GM19452 (cell line): ENCODE measurements at regions not wholly inside any gene's neighbourhood (a gene's known extent, or its start where the extent isn't known, plus 50 kb on each side); places are given as distances from the start of the nearest gene placed in this dataset.
"Not testable (repeated sequence)": the region's sequence is repeated elsewhere in the genome, so short reads cannot be mapped to it uniquely, and the experiment has no call there.

Experiments used
- ATAC-seq: cut with Tn5 transposase; IDR thresholded peaks from one replicate; pipeline ENCODE4 v1.9.1; 2021; ENCODE audit not compliant: unreplicated experiment

DNA sequence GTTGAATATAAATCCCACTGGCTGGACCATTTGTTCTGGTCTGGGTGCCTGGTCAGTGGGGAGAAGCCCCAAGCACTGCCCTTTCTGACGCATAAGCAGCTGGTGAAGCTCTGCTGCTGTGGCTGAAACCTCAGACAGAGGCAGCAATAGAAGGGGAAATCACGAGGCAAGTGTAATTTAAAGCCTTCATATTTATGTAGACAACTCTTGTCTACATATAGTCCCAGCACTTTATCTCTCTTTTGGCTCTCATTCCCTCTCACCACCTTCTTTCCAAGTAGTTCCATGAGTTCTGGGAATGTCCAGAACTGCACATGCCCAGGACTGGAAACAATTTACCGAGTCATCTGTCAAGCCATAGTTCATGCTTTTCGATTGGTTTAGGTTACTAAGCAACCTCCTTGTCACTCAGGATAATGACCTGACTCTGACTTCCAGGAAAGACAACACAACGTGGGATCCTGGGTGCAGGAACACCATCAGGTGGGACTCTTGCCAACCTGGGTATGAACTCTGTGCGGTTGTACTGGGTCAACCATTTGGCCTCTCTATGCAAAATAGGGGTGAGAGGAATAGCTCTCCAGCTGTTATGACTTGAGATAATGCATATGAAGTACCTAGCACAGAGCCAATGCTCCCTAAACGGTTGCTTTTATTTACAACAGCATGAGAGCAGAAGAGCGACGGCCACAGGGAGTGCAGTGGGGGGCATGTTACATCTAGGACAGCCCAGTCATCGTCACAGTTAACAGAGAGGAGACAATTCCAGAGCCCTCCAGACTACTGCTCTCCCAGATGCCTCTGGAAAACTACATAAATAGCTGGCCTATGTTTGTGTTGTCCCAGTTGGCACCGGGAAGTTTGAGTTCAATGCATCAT, 321.9 kb downstream of the FOXO1 start:
- ATAC-seq: peak; percentile 68

DNA sequence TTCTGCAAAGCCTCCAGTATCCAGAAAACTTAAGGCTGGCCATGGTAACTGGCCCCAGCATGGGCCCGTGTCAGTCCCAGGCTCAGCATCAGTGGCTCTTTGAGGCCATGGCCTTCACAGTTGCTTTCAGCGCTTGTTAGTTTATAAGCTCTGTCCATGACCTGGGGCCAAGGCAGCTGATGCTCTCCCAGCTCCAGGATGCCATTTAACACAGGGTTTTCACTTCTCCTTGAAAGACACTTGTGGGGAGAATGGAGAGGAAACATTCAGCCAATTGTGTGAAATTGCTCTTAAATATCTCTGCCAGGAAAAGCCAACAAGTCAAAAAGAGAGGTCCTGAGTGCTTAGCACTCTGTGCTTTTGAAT, 321.3 kb downstream of the FOXO1 start:
- ATAC-seq: no peak

DNA sequence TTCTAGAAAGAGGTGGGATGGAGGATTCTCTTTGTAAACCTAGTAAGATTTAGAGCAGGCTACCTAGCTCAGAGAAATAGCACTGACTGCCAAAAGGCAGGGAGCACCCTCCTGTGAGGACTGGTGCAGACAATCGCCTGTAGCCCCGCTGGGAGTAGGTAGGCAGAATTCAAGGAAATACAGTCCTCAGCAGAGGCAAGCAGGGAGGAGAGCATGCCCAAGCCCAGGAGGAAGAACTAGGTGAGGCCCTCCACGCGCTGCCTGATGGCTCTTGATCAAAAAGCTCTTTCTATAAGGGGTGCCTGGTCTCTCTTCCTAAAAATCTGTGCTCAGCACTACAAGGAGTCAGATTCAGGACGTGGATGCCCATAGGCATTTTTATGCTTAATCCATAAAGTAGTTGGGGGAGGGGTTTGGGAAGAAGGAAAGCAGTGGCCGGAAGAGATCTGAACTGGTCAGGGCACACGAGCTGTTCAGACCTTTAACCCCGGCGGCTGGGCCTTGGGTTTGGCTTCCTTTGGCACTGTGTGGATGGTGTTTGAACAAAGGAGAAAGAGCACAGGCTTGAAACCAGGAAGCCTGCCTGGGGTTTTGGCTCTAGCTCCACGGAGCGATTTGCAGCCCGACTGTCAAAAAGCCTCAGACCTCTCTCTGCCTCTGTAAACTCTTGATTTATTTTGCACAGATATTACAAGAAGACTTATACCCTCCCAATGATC, 320.6 kb downstream of the FOXO1 start:
- no peak for ATAC-seq

DNA sequence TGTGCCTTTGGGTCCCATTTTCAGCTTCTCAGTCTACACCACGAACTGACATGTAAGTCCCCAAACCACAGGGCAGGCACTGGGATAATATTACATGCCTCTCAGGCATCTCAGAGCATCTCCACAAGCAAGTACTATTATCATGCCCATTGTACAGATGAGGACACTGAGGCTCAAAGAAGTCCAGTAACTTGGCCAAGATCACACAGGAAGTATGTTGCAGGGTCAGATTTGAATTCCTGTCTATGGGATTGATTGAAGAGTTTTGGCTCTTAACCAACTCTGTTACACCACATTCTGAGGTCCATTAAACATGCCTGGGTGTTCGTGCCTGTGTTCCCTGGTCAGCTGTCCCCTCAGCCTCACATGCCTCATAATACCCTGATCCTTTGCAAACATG, 319.8 kb downstream of the FOXO1 start:
- no peak for ATAC-seq

DNA sequence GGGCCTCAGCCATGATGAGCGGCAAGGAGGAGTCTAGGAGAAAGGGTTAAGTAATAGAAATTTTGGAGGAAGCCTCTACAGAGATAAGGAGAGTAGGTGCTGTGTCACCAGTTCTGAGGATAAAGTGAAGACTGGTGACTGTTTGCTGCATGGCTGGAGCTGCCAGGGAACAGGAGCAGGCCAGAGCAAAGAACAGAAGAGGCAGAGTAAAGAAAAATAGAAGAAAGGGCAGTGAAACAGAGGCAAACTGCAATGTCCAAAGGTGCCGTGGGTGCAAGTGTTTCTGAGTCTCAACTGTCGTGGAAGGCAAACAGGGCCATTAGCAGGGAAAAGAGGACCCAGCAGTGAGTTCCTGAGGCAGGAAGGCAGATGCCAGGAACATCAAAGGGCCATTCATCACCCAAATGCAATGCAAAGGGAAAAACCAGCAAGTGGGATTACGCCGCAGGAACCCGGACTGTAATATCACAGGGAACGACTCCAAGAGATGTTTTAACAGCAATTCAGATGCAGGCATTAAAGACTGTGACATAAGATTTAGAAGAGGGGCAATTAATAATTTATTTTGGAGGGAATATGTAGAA, 318.3 kb downstream of the FOXO1 start:
- ATAC-seq: no peak

DNA sequence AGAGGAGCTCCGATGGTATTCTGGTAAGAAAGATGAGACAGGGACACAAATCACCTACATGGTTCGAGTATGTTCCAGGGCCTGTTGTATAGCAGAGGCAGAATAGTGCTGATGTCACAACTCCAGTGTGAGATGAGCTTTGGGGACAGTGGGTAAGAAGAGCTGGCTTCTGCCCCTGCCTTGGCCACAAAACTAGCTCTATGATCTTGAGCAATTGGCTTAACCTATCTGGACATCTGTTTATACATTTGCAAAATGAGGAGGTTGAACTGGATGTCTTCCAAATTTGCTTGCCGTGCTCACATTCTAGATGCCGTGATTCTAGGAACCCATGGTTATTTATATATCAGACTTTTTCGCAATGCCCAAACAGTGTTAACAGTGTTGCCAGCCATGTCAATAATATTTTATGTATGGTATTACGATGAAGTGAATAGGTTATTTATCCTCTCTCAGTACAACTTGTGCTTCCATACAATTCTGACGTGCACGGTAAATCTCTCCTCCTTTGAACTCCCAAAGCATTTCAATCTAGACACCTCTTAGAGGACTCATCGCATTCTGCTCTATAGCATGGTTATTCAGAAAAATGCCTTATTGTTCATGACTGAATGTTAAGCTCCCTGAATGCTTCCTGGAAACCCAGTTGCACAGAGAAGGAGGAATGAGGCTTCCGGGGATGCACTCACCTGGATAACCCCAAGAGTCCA, 316.0 kb downstream of the FOXO1 start:
- ATAC-seq: no peak

DNA sequence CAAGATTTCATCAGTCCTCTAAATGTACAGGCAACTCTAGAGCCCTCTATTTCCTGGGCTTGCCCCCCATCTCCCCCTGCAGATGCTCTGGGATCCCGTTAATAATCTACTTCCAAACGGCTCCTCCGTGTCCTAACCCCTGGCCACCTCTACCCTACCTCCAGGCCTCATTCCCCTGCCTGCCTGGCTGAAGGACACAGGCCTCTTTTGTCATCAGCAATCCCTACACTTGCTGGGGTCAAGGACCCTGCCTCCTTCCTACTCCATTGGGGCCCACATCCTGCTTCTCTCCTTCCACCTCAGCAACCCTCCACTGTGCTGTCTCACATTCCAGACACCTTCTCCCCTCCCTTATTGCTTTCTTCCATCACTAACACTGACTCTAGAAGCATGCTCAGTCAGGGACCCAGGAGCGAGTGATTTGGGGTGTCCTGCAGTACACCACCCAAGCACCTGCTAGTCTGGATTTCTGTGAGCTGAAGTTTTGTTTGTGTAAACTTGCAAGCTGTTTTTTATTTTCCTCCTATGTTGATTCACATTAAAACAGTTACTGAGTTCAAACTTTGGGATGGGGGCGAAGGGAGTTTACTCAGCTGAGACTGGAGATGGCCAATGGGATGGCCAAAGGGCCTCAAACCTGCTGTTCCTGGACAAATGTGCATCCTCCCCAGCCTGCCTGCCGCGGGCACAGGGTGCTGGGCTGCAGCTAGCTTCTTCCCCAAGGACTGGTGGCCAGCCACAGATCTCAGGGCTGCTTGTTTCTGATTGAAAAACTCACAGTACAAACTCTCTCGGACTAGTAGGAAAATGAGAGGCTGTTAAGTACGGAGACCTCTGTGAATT, 314.7 kb downstream of the FOXO1 start:
- ATAC-seq: no peak

DNA sequence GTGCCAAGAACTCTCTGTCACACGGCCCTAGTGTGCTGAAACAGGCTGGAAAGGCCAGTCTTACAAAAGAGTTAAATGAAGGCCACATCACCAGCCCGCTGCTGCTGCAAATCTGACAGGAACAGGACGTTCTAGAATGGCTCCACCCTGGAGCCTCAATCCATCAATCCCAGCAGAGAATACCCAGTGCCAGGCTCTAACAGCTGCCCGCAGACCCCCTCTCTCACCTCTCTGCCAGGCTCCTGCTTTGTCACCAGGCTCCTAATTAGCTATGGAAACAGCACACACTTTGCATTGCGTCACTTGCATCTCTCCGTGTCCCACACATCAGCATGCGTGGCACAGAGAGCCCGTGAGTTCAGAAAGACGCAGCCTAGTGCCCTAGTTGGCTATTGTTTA, 314.1 kb downstream of the FOXO1 start:
- ATAC-seq: no peak

DNA sequence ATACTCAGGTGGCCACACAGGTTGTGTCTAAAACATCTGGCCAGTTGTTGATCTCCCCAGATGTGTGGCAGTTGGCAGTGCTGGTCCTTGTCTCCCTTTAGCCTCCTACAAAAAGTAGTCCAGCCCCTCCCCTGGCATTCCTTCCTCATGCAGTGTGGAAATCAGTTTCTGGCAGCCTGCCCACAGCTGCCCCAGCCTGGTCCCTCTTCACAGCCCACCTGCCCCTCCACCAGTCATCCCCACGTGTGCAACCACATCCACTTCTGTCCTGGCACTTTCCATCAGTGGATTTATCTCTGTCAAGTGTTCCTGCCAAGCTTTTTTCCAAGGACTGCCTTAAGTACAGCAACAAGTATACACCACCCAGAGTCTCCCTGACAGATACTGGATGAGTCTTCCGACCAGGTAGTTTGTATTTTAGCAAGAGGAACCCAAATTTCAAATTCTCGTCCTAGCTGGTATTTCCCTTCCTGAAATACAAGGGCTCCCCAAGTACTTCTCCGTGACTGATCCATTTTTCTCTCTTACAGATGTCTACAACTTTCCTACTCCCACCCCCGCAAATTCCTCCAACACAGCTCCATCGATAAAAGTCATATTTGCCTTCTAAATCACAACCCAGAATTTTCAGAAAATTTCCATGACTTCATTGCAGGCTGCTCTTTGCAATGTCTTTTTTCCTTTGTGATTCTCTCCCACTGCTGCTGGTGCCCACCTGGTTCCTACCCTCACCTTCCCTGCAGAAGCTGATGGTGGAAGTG, 313.5 kb downstream of the FOXO1 start:
- no peak for ATAC-seq

DNA sequence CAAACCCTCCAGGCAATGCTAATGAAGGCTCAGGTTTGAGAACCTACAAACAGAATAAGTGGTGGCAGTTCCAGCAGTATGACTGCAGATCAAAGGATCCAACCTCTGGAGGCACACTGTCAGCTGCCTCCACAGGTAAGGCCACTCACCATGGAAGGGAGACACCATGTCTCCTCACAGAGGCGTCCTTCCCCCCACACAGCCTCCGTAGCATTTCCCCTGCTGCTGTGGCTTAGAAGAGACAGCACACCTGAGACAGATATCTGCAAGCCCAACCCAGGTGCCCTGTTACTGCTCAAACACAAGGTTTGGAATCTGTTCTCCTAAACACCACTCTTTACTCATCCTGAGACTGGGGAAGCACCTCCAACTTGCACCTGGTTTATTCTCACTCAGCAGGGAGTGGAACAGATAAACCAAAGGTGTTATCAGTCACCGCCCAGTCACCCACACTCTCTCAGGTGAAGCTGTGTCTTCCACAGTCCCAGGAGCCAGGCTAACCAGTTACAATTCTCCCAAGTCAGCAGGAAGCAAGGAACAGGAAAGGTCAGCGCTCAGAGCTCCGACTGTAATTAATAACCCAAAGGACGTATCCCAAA, 311.2 kb downstream of the FOXO1 start:
- no peak for ATAC-seq

DNA sequence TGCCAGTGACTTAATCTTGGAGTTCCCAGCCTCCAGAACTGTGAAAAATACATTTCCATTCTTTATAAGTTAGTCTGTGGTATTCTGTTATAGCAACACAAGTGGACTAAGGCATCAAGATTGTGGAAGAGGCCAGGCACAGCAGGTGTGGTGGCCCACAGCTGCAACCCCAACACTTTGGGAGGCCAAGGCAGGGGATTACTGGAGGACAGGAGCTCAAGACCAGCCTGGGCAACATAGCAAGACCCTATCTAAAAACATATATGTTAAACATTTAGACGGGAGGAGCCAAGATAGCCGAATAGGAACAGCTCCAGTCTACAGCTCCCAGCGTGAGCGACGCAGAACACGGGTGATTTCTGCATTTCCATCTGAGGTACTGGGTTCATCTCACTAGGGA, 310.4 kb downstream of the FOXO1 start:
- ATAC-seq: no peak

DNA sequence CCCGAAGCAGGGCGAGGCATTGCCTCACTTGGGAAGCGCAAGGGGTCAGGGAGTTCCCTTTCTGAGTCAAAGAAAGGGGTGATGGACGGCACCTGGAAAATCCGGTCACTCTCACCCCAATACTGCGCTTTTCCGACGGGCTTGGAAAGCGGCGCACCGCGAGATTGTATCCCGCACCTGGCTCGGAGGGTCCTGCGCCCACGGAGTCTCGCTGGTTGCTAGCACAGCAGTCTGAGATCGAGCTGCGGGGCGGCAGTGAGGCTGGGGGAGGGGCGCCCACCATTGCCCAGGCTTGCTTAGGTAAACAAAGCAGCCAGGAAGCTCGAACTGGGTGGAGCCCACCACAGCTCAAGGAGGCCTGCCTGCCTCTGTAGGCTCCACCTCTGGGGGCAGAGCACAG, 310.0 kb downstream of the FOXO1 start:
- ATAC-seq: not testable (repeated sequence)

DNA sequence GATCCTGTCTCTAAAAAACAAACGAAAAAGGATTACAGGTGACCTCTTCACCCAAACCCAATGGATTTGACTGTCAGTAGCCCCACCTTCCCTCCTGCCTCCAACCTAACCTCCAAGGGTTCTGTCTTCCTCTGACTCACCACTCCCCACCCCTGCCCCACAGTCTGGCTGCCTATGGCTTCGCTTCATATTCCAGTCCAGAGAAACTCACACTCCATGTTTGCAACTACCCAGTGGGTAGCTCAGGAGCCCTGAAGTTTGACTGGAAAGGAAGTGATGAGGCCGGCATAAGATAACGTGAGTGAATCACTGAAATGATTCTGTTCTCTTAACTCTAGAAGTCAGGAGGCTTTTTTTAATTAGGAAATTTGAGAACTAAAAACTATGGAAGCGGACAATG, 303.9 kb downstream of the FOXO1 start:
- no peak for ATAC-seq

DNA sequence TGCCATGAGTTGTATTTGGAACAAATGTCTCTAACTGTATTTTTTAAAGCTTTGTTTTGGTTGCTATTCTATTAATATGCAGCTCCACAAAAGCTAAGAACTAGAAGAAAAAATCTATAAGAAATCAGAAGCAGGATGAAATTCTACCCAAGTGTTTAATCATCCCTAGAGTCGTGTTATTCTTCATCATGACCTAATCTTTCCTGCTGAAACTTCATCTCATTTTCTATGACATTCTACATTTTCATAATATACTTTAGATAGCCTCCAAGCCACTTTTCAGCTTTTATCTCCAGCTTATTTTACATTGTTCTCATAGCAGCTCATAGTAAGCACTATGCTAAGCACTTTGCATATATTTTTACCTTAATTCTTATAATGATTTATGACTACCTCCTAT, 302.8 kb downstream of the FOXO1 start:
- no peak for ATAC-seq

DNA sequence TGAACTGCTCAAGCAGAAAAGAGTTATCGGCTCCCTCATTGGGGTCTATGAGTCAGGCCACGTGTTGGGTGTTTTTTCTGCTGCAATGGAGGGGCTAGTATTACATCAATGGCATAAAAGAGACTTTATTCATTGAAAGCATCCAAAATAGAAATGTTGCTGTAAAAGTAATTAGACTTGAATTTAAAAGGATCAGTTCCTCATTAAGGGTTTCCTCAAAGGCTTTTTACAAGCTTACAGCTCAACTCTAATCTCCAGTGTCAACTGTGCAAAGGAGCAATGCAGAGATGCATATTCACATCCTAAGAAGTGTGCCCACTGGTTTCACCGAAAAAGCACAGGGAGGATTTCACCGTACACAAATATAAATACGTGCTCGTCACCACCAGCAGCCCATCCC, 300.3 kb downstream of the FOXO1 start:
- ATAC-seq: no peak

DNA sequence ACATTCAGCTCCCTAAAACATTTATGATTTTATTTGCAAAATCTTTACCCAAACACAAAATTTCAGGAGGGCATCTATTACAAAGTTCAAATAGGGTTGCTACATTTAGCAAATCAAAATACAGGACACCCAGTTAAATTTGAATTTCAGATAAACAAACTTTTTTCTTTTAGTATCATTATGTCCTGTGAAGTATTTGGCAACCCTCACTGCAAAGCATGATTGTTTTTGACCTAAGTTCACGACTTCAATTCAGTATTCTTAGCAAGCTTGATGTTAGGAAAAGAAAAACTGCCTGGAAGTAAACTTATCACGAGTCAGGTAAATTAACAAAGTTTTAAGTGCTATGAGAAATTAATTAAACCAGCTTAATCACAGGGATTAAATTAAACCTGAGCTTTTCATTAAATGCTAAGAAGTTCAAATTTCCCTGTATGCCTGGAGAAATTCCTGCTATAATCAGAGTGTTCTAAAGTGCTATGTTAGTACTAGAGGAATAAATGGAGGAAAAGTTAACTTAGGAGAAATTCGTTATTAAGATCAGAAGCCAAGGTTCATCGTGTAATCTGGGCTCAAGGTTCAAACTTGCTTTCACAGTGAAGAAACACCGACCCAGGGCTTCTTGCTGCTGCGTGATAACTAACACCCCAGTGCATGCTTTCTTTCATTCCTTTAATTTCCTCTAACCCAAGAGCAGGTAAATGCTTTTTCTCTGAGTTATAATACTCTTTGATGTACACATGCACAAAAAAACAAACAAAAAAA, 298.1 kb downstream of the FOXO1 start:
- no peak for ATAC-seq

DNA sequence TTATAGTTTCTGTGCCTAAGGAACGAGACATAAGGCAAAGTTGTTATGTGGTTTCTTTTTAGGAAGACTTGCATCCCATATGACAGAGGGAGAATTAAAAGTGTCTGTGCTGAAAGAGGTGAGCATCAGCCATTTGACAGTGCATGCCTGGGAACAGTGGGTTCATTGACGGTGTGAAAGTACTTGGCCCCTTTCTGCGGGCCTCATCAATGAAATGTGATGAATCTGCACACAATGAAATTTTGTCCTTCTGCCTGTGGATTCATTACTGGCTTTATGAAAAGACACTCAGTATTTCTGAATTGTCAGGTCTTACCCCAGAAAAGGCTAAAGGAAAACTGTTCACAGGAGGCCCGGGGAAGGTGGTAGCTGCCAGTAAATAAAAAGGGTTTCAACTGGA, 295.8 kb downstream of the FOXO1 start:
- ATAC-seq: no peak

DNA sequence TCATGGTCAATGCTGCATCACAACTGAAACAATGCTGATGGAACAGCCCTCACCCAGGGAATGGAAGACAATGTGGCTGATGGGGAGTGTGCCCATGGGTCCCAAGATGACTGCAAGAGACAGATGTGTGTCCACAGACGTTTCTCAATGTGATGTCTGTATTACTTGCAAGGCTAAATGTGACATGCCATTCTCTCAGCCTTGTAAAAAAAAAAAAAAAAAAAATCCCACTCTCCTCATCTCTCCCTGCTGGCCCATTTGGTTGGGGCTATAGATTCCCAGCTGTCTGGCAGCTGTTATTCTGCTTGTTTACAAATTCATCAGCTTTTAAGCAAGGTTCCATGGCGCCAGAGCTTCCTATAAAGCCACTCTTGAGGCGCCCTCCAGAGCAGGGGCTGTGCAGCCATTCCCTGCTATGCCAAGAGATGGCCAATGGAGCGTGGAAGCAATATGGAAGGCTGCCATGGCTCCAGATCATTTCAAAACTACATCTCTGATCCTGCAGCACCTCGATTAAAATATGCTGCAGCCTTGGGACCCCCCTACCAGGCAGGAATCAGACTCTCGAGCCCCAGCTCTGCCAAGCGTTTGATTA, 294.8 kb downstream of the FOXO1 start:
- no peak for ATAC-seq
